Ramos (cell line): ENCODE measurements at regions not wholly inside any gene's neighbourhood (a gene's known extent, or its start where the extent isn't known, plus 50 kb on each side); places are given as distances from the start of the nearest gene placed in this dataset.

ENCODE experiments used
- in situ Hi-C: fragments of 300-500 bp; cut with MboI; formaldehyde crosslinking; loops from one replicate; pipeline ENCODE4 v1.14.3; 2022; ENCODE audit warnings: low sequenced_read_pairs; ENCODE audit not compliant: unreplicated experiment

DNA sequence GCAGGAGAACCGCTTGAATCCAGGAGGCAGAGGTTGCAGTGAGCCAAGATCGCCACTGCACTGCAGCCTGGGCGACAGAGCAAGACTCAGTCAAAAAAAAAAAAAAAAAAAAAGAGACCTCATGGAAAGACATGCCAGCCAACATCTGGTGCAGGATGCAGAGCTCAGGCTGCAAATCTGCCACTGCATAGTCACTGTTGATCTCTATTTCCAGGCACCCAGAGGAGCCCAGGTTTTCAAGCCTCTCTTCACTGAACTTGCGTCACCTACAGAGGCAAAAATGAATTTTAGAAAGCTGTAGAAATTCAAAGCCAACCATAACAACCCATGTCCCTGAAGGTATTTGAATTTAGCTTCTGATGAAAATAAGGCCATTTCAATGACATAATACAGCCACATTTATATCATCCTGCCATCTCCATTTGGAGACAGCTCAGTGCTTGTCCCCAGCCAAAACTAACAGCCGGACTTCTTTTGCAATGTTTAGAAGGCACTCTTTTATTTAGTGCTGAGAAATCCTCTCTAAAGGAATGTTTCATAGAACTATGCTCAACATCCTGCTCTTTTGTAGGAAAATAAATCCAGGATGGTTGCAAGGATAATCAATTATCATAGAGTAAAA, 113.3 kb downstream of the SNX18 start:
- in situ Hi-C loops: no loop called here

DNA sequence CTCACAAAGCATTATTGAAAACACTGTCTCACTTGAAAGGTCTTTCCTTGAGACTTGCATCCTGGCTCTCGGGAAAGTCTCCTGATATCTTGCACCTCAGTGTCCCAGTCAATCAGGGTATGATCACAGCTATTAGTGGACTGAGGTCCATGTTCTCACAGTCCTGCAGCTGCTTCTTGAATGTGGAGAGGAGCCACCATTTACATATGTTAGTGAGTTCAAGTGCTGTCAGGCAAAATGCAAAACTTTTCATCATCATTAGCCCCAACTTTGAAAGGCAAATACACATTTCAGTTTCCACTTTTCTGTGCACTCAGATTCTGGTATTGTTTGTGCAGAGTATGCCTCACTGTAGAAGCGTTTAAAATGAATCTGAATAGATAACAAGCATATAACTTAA, 111.6 kb downstream of the SNX18 start:
- in situ Hi-C loops: no loop called here

DNA sequence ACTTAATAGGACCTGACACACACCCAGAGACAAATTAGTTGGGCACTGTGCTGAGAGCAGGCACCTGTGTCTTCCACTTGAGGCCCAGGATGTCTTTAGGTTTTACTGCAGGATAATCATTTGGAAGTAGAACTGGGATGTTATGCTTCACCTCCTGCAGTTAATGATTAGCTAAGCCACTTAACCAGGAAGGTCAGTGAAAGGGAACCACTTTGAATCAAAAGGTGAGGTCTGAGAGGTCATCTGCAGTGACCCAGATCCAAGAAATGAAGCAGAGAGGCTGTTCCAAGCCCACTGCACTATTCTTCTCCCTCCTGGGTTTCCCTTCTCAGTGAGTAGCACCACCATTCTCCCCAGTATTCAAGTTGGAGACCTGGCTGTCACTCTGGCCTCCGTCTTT, 110.5 kb downstream of the SNX18 start:
- in situ Hi-C loops: no loop called here

DNA sequence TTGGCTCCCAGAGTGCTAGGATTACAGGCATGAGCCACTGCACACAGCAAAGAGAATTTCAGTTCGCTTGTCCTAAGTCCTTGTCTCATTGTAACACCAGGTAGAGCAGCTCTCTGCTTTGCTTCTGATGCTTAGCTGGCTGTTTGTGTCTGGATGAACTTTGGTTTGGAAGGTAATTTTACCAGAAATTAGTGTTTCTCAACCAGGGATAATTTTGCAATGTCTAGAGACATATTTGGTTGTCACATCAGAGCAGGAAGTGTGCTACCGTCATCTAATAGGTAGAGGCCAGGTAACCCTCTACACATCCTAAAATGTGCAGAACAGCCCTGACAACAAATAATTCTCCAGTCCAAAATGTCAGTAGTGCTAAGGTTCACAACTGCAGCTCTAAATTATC, 108.8 kb downstream of the SNX18 start:
- in situ Hi-C loops: no loop called here

DNA sequence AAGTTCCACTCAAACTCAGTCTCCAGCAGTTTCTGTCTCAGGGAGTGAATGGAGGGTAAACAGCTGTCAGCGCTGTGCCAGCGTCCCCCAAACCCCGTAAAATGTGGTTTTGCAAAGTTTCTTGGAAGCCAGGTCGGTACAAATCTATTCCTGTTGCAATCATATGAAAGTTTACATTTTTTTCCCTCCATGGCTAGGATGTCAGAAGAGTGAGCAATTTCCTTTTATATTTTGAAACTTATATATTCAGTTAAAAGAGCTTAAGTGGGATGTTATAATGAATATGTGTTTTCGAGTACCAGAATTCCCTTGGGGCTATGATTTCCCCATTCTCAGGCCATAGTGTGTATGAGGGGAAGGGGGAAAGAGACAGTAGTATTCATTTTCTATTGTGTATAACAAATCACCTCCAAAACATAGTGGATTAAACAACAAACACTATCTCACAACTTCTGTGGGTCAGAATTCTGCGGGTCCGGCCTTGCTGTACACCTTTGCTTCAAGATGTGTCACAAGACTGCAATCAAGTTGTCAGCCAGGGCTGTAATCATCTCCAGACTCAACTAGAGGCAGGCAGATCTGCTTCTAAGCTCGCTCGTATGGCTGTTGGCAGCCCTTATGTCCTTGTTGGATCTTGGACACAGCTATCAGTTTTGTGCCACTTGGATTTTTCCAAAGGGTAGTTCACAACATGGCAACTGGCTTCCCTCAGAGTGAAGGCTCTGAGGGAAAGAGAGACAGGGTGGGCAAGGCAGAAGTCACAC, 107.4 kb downstream of the SNX18 start:
- in situ Hi-C loops: no loop called here

DNA sequence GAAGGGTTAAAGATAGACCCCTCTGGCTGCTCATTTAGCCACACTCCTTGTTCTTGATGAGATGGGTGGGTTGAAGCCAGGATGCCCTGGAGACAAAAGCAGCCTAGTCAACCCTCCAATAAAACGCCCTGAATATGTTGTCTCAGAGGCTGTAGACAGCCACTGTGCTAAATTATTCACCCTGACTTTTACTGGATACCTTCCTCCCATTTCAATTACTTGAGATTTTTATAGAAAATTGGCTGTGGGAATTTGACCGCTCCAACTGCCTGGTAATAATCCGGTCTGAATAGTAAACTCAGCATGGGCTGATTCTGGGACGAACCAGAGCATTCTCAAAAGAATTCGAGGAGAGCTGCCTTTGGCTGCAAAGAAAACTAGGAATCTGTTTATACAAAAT, 104.2 kb downstream of the SNX18 start:
- in situ Hi-C loops: no loop called here

DNA sequence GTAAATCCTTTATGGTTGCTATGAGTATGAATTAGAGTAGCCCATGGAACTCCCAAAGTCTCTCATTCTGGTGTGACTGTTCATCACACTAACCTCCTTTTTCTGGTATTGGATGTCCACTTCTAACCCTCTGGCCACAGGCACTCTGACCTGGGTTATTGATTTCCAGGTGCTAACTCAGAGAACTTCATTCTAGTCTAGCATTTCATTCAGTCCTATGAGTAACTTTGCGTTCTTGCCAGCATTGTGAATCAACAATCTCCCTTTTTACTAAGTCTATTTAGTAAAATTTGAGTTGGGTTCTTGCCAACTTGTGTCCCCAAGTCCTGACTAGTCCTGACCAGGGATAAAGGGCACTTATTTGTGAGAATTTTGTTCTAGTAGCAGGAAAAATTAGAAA, 103.5 kb downstream of the SNX18 start:
- in situ Hi-C loops: no loop called here

DNA sequence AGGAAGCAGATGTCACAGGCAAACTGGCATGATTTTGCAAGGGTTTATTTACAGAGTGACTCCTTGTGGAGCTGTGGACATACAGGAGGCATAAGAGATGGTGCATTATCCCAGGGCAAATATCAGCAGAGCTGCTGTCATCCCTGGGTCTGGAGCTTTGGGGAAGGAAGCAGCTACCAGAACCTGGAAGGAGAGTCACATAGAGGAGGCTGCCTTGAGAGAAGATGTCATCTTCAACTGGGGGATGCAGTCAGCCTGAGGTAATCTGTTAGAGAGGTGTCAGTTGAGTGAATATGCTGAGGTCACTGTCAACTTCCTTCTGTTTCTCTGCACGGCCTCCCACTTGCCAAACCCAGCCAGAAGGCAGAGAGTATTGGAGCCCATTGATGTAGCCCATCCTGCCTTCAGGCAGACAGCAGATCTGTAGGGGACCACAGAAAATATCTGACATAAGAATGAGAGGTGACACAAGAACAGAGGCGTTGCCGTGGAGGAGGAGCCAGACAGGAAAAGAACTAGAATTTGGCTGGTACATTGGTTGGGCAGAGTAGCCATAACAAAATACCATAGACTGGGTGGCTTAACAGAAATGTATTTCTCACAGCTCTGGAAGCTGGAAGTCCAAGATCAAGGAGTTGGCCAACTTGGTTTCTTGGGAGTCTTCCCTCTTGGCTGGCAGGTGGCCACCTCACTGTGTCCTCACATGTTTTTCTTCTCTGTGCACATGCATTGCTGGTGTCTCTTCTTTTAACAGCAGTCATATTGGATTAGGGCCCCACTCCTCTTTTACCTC, 102.8 kb downstream of the SNX18 start:
- in situ Hi-C loops: no loop called here

DNA sequence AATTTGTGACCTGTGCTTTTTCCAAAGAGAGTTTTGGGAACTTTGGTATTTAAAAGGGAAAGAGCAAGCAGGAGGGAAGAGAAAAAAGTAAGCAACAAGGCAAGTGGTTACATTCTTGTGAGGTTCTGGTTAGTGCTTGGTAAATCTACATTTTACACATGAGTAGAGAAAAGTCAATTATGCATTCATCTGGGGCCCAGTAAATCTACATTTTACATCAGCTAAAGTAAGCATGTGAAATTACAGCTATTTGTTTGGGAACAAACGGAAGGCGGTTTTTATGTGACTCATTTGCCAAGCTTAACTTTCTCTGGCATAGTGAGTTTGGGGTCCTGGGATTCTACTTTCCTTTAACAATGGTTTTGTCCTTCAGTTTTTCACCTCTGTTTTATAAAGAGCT, 102.2 kb downstream of the SNX18 start:
- in situ Hi-C loops: no loop called here

DNA sequence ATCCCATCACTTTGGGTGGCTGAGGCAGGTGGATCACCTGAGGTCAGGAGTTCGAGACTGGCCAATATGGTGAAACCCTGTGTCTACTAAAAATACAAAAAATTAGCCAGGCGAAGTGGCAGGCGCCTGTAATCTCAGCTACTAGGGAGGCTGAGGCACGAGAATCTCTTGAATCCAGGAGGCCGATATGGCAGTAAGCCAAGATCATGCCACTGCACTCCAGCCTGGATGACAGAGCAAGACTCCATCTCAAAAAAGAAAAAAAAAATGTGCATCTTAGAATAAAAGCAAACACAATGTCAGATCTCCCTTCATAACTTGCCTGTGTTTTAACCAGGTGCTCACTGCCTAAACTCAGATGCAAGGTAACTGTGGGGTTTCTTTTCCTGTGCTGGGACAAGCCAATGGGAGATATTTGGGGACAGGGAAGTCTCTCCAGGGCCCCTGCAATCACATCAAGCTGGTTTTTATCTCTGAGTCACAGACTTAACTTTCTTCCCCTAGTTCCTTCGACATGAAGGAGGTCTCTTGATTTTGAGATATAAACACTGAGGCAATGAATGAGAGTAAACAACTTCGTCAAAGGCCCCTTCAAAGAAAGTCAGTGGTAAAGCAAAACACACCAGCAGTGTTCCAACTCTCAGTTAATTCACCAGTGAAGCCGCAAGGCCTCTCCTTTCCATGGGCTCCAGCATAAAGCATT, 99.1 kb downstream of the SNX18 start:
- in situ Hi-C loops: no loop called here

DNA sequence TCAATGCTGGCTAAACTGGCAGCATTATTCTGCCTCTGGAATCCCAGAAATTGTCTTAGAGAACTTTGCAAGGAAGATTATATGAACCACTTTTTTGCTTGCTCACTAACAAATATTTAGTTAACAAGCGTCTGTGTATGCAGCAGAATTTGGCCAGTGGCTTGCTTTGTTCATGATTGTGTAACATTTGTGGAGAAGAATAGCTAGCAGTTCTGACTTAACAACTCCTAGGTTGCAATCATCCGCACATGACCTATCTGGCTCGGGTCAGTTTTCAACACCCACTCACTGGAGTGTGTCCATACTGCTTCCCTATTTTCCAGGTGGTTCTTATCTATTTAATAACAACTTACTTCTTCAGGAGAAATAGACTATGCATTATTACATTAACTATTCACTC, 98.5 kb downstream of the SNX18 start:
- in situ Hi-C loops: no loop called here

DNA sequence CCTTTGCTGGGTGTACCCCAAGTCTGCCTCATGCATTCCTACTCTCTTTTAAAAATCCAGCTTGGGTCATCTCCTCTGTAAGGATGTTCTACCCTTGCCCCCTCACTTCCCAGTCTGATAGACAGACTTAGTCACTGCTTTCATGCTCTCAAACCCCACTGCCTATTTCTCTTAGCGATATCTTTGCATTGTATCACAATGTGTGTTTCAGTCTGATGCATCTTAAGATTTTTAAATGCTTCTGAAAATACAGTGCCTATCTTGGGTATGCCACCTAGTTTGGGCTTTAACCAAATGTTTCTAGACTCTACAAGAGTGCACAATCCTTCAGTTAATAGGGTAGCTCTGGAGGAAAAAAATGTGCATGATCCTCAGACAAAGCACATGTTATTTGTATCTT, 97.8 kb downstream of the SNX18 start:
- in situ Hi-C loops: no loop called here

DNA sequence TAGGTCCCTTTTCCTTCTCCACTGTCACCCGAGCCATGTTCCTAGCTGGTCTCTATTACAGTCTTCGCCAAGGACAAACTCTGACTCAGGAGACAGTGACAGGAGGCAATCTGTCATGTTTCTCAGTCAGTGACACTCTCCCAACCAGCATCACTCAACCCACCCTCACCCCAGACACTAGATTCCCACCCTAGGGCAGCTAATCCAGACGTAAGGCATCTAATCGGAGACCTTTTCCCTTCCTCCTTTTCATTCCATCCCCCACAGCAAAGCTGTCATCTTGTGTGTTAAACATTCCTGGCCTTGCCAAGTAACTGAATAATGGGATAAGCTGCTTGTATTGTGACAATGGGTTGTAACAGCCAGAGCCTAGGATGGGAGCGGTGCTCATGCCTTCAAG, 95.2 kb downstream of the SNX18 start:
- in situ Hi-C loops: no loop called here

DNA sequence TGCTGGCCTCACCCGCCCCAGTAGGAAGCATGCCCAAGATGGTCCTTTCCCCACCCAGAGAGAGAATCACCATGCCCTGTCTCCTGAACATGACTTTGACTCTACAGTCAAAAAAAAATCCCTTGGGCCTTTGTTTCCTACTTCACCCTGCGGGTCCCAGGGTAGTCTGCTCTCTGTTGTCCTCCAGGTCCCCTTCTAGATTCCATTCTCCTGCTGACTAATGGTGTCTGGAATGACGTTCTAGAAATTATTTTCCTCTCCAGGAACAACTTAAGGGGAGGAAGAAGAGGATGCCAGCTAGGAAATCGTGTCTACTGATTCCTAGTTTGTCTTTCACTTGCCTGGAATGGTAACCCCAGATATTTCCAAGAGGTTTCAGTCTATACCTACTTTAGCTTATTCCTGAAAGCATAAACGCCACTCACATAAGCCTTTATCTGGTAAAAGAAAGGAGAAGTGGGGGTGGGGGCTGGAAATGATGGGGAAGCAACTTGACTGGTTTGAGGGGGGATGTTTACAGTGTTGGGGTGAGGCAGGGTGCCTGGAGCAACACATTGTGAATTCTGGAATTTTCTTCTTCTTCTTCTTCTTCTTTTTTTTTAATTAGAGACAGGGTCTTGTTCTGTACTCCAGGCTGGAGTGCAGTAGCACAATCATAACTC, 93.9 kb downstream of the SNX18 start:
- in situ Hi-C loops: no loop called here

DNA sequence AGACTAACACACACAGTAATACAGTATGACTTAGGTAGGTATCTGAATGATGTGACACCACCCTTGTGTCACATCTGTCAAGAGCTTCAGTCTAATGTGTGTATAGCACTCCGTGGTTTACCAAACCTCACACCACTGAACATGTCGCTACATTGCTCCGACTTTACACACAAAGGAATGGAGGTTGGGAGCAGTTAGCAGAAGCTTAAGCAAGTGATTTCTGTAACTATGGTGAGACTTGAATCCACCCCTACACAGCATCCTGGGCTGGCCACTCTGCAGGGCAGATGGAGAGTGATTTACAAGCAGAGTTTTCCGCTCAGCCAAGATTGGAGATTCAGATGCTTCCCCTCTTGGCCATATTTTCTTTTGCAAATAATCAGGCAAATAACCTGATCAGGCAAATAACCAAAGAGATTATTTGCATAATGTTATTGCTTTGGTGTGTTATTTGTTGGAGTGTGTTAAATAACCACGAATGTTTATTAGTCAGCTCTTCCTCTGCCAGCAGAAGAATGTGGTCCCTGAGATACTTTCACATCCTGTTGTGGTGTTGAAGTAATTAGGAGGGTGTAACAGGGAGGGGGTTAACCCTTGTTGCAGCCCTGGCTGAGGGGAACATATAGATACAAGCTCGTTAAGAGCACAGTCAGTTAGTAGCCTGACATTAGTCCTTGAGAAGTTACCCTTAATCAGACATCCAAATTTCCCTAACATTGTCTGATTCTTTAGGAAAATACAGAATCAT, 92.8 kb downstream of the SNX18 start:
- in situ Hi-C loops: no loop called here

DNA sequence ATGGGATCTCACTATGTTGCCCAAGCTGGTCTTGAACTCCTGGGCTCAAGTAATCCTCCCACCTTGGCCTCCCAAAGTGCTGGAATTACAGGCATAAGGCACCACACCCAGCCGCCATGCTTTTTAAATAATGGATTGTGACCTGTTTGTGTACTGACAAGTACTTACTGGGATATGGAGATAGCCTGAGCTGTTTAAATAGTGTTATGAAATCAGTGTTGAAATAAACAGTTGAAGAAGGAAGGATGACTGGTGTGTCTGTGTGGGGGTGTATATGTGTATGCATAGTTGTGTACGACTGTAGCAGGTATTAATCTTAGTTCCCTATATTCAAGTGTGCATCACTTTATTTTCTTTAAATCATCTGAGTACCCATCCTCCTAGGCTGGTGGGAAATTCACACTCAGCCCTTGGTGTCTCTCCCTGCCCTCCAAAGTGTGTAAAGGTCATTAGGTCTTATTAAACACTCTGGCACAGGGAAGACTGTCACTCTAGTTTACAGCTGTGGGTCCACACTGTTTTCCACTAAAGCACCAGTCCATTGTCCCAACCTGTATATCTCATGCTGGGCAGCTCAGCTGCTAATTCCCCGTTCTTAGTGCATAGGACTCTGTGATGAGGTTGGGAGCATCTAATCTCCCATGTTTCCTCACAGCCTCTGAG, 91.0 kb downstream of the SNX18 start:
- in situ Hi-C loops: no loop called here

DNA sequence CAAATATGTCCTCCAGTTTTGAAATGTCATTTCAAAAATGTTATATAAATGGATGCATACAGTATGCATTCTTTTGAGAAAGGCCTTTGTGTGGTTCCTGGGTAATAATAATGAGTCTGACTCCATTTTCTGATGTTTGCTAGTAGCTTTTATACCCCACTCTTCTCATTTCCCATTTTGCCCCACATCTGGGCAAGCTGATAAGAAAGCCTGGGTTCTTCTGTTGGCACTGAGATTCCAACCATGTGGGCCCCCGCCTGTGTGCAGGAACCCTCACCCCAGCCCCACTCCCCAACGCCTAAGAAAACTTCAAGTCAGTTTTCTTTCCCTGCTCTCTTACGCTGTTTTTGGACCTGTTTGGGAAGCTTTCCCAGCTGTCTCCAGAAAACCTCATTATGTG, 89.4 kb downstream of the SNX18 start:
- in situ Hi-C loops: no loop called here

DNA sequence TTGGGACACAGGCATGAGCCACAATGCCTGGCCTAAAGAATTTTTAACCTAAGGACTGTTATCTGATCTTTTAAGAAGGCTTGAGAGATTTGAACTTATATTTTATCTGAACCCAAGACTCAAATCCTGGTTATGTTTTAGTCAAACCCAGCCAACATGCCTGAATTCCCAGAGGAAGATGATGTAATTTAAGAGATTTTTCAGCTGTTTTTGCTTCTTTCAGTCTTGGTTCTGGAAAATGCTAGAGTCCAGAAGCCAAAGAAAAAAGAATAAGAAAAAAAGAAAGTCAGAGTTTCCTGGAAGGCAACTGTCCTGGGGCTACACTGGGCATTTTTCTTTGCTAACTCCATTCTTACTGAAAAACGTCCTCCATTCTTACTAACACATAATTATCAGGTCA, 85.8 kb downstream of the SNX18 start:
- in situ Hi-C loops: no loop called here

DNA sequence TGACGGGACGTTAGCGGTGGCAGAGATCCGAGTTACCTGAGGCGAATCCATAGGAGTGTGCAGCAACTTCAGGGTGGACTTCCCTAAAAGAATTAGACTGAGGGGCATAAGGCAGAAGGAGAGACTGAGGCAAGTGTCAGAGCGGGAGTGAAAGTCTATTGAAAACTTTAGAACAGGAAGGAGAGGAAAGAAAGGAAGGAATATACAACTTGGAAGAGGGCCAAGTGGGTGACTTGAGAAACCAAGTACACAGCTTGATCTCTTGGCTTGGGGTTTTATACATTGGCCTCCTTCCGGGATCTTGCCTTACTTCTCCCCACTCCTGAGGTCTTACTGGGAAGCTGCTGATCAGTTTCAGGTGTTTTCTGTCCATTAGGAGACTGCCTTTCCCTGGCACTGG, 84.9 kb downstream of the SNX18 start:
- in situ Hi-C loops: no loop called here
